ENCODE measurements at regions not wholly inside any gene's neighbourhood (a gene's known extent, or its start where the extent isn't known, plus 50 kb on each side); places are given as distances from the start of the nearest gene placed in this dataset.

DNA sequence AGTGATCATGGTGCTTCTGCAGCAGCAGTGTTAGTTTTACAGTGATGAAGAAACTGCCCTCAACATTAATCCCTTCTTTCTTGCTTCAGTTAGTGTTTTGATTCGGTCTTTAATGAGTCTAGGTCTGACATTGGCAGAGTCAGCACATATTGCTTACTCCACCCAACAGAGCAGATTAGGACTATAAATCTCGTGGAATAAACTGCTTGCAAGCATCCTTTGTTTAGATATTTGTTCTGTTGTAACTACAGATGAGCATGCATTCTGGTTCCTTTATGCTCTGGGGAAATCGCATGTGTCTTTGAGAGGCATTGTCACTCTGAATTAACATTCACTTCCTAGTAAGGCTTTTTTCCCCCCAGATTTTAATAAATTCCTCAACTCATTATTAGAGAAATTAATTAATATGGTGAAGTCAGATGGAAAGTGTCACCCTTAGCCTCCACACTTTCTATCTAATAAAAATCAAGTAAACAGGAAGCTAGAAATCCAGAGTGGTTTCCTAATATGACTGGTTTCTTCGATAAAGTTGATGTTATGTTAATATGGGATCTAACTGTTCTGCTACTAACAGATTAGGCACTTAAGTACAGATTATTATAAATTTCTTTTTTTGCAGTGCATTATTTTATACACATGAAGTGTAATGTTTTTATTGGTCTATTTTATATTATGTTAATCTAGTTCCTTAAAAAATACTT lies 86.2 kb upstream of the SSTR1 start (continued):
- no peak for TF ChIP-seq ZNF174 (tag by site-specific recombination; IDR thresholded peaks at IDR 0.05)
- no peak for TF ChIP-seq ZNF510 (tag by site-specific recombination; IDR thresholded peaks at IDR 0.05; ENCODE audit: insufficient replicate concordance)
- no peak for TF ChIP-seq ZNF391 (tag by site-specific recombination; IDR thresholded peaks at IDR 0.05; ENCODE audit: borderline replicate concordance, low read depth)
- TF ChIP-seq ZNF610 (tag by site-specific recombination; IDR thresholded peaks at IDR 0.05; ENCODE audit: borderline replicate concordance), result no peak
- no peak for TF ChIP-seq ZNF114 (tag by site-specific recombination; IDR thresholded peaks at IDR 0.05)
- TF ChIP-seq, protein P1, sequence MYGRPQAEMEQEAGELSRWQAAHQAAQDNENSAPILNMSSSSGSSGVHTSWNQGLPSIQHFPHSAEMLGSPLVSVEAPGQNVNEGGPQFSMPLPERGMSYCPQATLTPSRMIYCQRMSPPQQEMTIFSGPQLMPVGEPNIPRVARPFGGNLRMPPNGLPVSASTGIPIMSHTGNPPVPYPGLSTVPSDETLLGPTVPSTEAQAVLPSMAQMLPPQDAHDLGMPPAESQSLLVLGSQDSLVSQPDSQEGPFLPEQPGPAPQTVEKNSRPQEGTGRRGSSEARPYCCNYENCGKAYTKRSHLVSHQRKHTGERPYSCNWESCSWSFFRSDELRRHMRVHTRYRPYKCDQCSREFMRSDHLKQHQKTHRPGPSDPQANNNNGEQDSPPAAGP (tag by site-specific recombination; IDR thresholded peaks at IDR 0.05), result no peak
- no peak for TF ChIP-seq ZNF791 (tag by site-specific recombination; IDR thresholded peaks at IDR 0.05)

DNA sequence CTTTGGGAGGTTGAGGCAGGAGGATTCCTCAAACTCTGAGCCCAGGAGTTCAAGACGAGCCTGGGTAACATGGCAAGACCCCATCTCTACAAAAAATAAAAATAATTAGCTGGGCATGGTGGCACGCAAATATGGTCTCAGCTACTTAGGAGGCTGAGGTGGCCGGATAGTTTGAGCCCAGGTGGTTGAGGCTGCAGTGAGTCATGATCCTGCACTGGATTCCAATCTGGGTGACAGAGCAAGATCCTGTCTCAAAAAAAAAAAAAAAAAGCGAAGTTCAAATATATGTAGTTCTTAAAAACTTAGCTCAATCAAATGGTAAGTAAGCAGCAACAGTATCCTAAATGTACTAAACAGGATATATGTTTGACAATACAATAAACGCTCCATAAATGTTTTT lies 85.5 kb upstream of the SSTR1 start:
- H3K27ac ChIP-seq (ENCODE audit: extremely low read depth, low read depth, low read length), result no peak overlapping the region
- CTCF ChIA-PET, result no interaction called here

More for the DNA sequence above, 85.5 kb upstream of the SSTR1 start:
- POLR2A ChIA-PET, result no interaction called here
- Histone ChIP-seq H3K36me3 (ENCODE audit: control insufficient read depth in 2 of 2, insufficient read depth in 1 of 2, low read length in 2 of 2) (no peaks in the 10 kb centered on the region), H3K4me3 (ENCODE audit: low read depth, low read length) (no peak overlapping the region), H3K4me1 (ENCODE audit: control insufficient read depth, insufficient read depth, low read length) (no peaks in the 10 kb centered on the region), H3K9me3 (ENCODE audit: control insufficient read depth, insufficient read depth, low read depth, low read length) (no peaks in the 10 kb centered on the region)
- TF ChIP-seq, protein P2, sequence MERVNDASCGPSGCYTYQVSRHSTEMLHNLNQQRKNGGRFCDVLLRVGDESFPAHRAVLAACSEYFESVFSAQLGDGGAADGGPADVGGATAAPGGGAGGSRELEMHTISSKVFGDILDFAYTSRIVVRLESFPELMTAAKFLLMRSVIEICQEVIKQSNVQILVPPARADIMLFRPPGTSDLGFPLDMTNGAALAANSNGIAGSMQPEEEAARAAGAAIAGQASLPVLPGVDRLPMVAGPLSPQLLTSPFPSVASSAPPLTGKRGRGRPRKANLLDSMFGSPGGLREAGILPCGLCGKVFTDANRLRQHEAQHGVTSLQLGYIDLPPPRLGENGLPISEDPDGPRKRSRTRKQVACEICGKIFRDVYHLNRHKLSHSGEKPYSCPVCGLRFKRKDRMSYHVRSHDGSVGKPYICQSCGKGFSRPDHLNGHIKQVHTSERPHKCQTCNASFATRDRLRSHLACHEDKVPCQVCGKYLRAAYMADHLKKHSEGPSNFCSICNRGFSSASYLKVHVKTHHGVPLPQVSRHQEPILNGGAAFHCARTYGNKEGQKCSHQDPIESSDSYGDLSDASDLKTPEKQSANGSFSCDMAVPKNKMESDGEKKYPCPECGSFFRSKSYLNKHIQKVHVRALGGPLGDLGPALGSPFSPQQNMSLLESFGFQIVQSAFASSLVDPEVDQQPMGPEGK (tag by site-specific recombination; IDR thresholded peaks at IDR 0.05), result no peak
- TF ChIP-seq GLIS1 (tag by site-specific recombination; IDR thresholded peaks at IDR 0.05) (no peak), KLF9 (tag by site-specific recombination; IDR thresholded peaks at IDR 0.05; ENCODE audit: low read depth) (no peak), OSR2 (tag by site-specific recombination; IDR thresholded peaks at IDR 0.05) (no peak), ZNF114 (tag by site-specific recombination; IDR thresholded peaks at IDR 0.05) (no peak), ZNF354C (tag by site-specific recombination; IDR thresholded peaks at IDR 0.05; ENCODE audit: borderline replicate concordance, low read depth) (no peak), ZNF239 (tag by site-specific recombination; IDR thresholded peaks at IDR 0.05) (no peak), ZFP3 (tag by site-specific recombination; IDR thresholded peaks at IDR 0.05; ENCODE audit: low read depth) (no peak), ZBTB17 (tag by site-specific recombination; IDR thresholded peaks at IDR 0.05) (no peak), RBAK (tag by site-specific recombination; IDR thresholded peaks at IDR 0.05) (no peak), ZNF561 (tag by site-specific recombination; IDR thresholded peaks at IDR 0.05; ENCODE audit: borderline replicate concordance) (no peak), ZNF48 (tag by site-specific recombination; IDR thresholded peaks at IDR 0.05) (no peak), KLF7 (tag by site-specific recombination; IDR thresholded peaks at IDR 0.05; ENCODE audit: borderline replicate concordance) (no peak), ZNF521 (tag by site-specific recombination; IDR thresholded peaks at IDR 0.05) (no peak), ZNF223 (tag by site-specific recombination; IDR thresholded peaks at IDR 0.05) (no peak), ZNF138 (tag by site-specific recombination; IDR thresholded peaks at IDR 0.05; ENCODE audit: borderline replicate concordance) (no peak), SCRT2 (tag by site-specific recombination; IDR thresholded peaks at IDR 0.05) (no peak), MZF1 (tag by site-specific recombination; IDR thresholded peaks at IDR 0.05; ENCODE audit: borderline replicate concordance) (no peak)
- TF ChIP-seq, protein P3, sequence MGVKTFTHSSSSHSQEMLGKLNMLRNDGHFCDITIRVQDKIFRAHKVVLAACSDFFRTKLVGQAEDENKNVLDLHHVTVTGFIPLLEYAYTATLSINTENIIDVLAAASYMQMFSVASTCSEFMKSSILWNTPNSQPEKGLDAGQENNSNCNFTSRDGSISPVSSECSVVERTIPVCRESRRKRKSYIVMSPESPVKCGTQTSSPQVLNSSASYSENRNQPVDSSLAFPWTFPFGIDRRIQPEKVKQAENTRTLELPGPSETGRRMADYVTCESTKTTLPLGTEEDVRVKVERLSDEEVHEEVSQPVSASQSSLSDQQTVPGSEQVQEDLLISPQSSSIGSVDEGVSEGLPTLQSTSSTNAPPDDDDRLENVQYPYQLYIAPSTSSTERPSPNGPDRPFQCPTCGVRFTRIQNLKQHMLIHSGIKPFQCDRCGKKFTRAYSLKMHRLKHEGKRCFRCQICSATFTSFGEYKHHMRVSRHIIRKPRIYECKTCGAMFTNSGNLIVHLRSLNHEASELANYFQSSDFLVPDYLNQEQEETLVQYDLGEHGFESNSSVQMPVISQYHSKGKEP (tag by site-specific recombination; IDR thresholded peaks at IDR 0.05), result no peak
- TF ChIP-seq, protein P4, sequence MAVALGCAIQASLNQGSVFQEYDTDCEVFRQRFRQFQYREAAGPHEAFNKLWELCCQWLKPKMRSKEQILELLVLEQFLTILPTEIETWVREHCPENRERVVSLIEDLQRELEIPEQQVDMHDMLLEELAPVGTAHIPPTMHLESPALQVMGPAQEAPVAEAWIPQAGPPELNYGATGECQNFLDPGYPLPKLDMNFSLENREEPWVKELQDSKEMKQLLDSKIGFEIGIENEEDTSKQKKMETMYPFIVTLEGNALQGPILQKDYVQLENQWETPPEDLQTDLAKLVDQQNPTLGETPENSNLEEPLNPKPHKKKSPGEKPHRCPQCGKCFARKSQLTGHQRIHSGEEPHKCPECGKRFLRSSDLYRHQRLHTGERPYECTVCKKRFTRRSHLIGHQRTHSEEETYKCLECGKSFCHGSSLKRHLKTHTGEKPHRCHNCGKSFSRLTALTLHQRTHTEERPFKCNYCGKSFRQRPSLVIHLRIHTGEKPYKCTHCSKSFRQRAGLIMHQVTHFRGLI (tag by site-specific recombination; IDR thresholded peaks at IDR 0.05), result no peak
